ENCODE measurements at regions not wholly inside any gene's neighbourhood (a gene's known extent, or its start where the extent isn't known, plus 50 kb on each side); places are given as distances from the start of the nearest gene placed in this dataset.

DNA sequence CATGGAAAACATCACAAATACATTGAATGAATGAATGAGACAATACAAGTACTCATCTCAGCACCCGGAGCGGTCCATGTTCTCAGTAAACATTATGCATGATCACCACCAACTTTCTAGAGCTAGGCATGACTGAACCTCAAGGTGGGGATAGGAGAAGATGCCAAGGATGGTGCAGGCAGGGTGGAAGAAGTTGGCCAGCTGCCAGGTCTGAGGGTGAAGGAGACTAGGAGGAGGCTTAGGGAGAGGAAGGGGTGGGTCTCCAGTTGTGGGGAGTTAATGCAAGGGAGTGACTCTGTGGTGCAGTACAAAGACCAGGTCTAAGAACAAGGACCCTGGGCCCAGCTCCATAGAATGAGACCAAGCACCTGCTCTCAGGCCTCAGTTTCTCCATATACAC lies 91.7 kb downstream of the MATN1 start:
- WGBS = 98% methylated on average over 2 of the region's 2 CpGs
- Histone ChIP-seq H3K4me1 (ENCODE audit: control insufficient read depth in 2 of 2, insufficient read depth in 2 of 2, low read length in 2 of 2) (no peaks in the 10 kb centered on the region), H3K4me3 (ENCODE audit: low read length in 2 of 2) (no peak overlapping the region), H3K36me3 (ENCODE audit: control insufficient read depth in 2 of 2, insufficient read depth in 2 of 2, low read length in 1 of 2) (no peaks in the 10 kb centered on the region), H3K9me3 (ENCODE audit: control insufficient read depth in 2 of 2, insufficient read depth in 1 of 2, low read length in 1 of 2) (peaks cover 0 to 2% of the 10 kb centered on the region in 2 donors), H3K27me3 (ENCODE audit: control insufficient read depth in 2 of 2, insufficient read depth in 1 of 2, low read length in 1 of 2) (no peaks in the 10 kb centered on the region), H3K27ac (ENCODE audit: low read depth in 1 of 2, low read length in 1 of 2) (no peak overlapping the region)
- DNase-seq (ENCODE audit: low read depth in 6 of 9, low spot score in 9 of 9) = no peak

DNA sequence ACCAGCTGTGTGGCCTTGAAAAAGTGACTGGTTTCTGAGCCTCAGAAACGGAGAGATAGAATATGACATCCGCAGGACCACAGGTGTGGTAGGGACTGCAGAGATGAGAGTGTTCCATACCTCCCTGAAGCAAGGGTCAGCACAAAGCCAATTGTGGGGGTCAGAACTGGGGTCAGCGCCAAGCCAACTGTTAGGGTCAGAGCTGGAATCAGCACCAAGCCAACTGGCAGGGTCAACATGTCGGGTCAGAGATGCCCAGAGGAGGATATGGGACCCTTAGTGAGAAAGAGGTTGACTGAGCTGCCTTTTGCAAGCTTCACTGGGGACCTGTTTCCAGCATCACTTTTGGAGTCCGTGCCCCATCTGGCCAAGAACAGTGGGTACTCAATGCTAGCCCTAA lies 93.9 kb downstream of the MATN1 start:
- Histone ChIP-seq H3K36me3 (ENCODE audit: control insufficient read depth in 2 of 2, insufficient read depth in 2 of 2, low read length in 1 of 2) (no peaks in the 10 kb centered on the region), H3K27ac (ENCODE audit: low read depth in 1 of 2, low read length in 1 of 2) (no peak overlapping the region), H3K27me3 (ENCODE audit: control insufficient read depth in 2 of 2, insufficient read depth in 1 of 2, low read length in 1 of 2) (no peaks in the 10 kb centered on the region), H3K4me3 (ENCODE audit: low read length in 2 of 2) (no peak overlapping the region), H3K4me1 (ENCODE audit: control insufficient read depth in 2 of 2, insufficient read depth in 2 of 2, low read length in 2 of 2) (no peaks in the 10 kb centered on the region), H3K9me3 (ENCODE audit: control insufficient read depth in 2 of 2, insufficient read depth in 1 of 2, low read length in 1 of 2) (peaks cover 0 to 2% of the 10 kb centered on the region in 2 donors)
- WGBS = 90% methylated on average over 5 of the region's 5 CpGs
- no peak for DNase-seq (ENCODE audit: low read depth in 6 of 9, low spot score in 9 of 9)

DNA sequence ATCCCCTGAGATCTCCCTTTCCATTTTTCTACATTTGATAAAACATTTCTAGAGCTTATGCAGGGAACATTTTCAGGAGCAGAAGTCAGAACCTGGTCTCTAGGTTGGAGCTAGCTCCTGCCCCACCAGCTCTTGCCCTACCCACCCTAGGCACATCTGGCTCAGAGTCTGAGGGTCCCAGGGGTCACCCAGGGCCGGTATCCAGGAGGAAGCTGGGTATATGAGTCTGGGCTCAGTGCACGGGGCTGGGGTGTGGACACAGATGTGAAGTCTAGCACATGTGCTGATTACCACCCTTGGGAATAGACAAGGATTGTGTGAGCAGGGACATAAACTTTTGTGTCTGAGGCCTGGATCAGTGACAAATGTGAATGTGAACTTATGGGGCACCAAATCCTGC lies 95.4 kb downstream of the MATN1 start:
- H3K27me3 ChIP-seq (ENCODE audit: control insufficient read depth in 2 of 2, insufficient read depth in 1 of 2, low read length in 1 of 2) = no peaks in the 10 kb centered on the region
- DNase-seq (ENCODE audit: low read depth in 6 of 9, low spot score in 9 of 9) = no peak
- 88% methylated on average over 2 of the region's 2 CpGs for WGBS
- H3K9me3 ChIP-seq (ENCODE audit: control insufficient read depth in 2 of 2, insufficient read depth in 1 of 2, low read length in 1 of 2) = peaks cover 0 to 2% of the 10 kb centered on the region in 2 donors
- H3K36me3 ChIP-seq (ENCODE audit: control insufficient read depth in 2 of 2, insufficient read depth in 2 of 2, low read length in 1 of 2) = no peaks in the 10 kb centered on the region
- H3K27ac ChIP-seq (ENCODE audit: low read depth in 1 of 2, low read length in 1 of 2) = no peak overlapping the region
- no peak overlapping the region for H3K4me3 ChIP-seq (ENCODE audit: low read length in 2 of 2)
- no peaks in the 10 kb centered on the region for H3K4me1 ChIP-seq (ENCODE audit: control insufficient read depth in 2 of 2, insufficient read depth in 2 of 2, low read length in 2 of 2)

DNA sequence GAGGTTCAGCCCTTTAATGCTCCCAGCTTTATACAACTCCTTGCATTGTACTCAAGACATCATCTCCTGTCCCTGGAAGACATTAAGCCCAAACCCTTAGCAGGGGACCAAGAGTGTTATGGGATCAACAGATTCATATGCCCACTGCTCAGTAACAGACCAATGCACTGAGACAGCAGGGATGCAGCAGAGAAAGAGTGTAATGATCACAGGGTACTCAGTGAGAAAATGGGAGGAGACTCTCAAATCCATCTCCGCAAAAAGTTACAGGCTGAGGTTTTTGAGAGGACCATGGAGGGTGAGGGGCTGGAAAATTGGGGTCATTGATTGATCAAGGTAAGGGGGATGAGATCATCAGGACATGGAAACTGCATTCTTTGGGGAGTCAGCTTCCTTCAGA lies 96.2 kb downstream of the MATN1 start:
- Histone ChIP-seq H3K27ac (ENCODE audit: low read depth in 1 of 2, low read length in 1 of 2) (no peak overlapping the region), H3K36me3 (ENCODE audit: control insufficient read depth in 2 of 2, insufficient read depth in 2 of 2, low read length in 1 of 2) (no peaks in the 10 kb centered on the region), H3K27me3 (ENCODE audit: control insufficient read depth in 2 of 2, insufficient read depth in 1 of 2, low read length in 1 of 2) (no peaks in the 10 kb centered on the region), H3K9me3 (ENCODE audit: control insufficient read depth in 2 of 2, insufficient read depth in 1 of 2, low read length in 1 of 2) (peaks cover 0 to 2% of the 10 kb centered on the region in 2 donors), H3K4me1 (ENCODE audit: control insufficient read depth in 2 of 2, insufficient read depth in 2 of 2, low read length in 2 of 2) (no peaks in the 10 kb centered on the region), H3K4me3 (ENCODE audit: low read length in 2 of 2) (no peak overlapping the region)
- DNase-seq (ENCODE audit: low read depth in 6 of 9, low spot score in 9 of 9) = no peak
- WGBS = 98% methylated on average over 1 of the region's 1 CpG

DNA sequence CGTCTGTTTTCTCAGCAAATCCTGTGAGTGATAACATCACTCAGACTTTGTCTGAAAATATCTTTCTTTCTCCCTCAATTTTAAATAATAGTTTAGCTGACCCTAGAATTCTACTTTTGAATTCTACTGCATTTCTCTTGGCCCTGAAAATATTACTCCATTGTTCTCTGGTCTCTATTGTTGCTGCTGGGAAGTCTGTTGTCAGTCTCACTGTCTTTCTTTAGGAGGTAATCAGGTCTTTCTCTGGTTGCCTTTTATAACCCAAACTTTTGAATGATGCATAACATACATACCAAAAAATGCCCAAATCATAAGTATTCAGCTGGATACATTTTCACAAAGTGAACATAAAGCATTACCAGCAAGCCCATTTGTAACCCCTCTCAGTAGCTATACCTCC lies 100.0 kb downstream of the MATN1 start:
- H3K4me3 ChIP-seq (ENCODE audit: low read length in 2 of 2) = no peak overlapping the region
- H3K36me3 ChIP-seq (ENCODE audit: control insufficient read depth in 2 of 2, insufficient read depth in 2 of 2, low read length in 1 of 2) = no peaks in the 10 kb centered on the region
- no peaks in the 10 kb centered on the region for H3K27me3 ChIP-seq (ENCODE audit: control insufficient read depth in 2 of 2, insufficient read depth in 1 of 2, low read length in 1 of 2)
- peaks cover 0 to 1% of the 10 kb centered on the region in 2 donors for H3K9me3 ChIP-seq (ENCODE audit: control insufficient read depth in 2 of 2, insufficient read depth in 1 of 2, low read length in 1 of 2)
- no peak for DNase-seq (ENCODE audit: low read depth in 6 of 9, low spot score in 9 of 9)
- no peak overlapping the region for H3K27ac ChIP-seq (ENCODE audit: low read depth in 1 of 2, low read length in 1 of 2)
- no peaks in the 10 kb centered on the region for H3K4me1 ChIP-seq (ENCODE audit: control insufficient read depth in 2 of 2, insufficient read depth in 2 of 2, low read length in 2 of 2)
- 98% methylated on average over 1 of the region's 1 CpG for WGBS

DNA sequence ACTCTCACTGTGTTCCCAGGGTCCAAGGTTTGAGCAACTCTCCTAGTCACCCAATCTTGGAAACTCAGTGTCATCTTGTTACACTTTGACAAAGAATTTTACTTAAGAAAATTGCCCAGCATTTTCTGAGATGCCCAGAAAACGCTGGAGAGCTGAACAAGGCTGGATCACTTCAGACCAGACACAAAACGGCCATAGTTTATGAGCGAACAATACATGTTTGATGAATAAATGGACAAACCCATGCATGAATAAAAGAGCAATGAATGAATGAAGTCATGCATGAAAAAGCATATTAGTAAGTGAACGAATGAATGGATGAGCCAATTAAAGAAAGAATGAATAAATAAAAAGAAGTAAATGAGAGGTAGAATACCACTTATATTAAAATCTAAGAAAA lies 103.8 kb downstream of the MATN1 start:
- H3K4me1 ChIP-seq (ENCODE audit: control insufficient read depth in 2 of 2, insufficient read depth in 2 of 2, low read length in 2 of 2) = no peaks in the 10 kb centered on the region
- no peak for DNase-seq (ENCODE audit: low read depth in 6 of 9, low spot score in 9 of 9)
- WGBS = 83% methylated on average over 4 of the region's 4 CpGs
- no peaks in the 10 kb centered on the region for H3K36me3 ChIP-seq (ENCODE audit: control insufficient read depth in 2 of 2, insufficient read depth in 2 of 2, low read length in 1 of 2)
- no peak overlapping the region for H3K27ac ChIP-seq (ENCODE audit: low read depth in 1 of 2, low read length in 1 of 2)
- H3K27me3 ChIP-seq (ENCODE audit: control insufficient read depth in 2 of 2, insufficient read depth in 1 of 2, low read length in 1 of 2) = no peaks in the 10 kb centered on the region
- H3K4me3 ChIP-seq (ENCODE audit: low read length in 2 of 2) = no peak overlapping the region
- H3K9me3 ChIP-seq (ENCODE audit: control insufficient read depth in 2 of 2, insufficient read depth in 1 of 2, low read length in 1 of 2) = no peaks in the 10 kb centered on the region

DNA sequence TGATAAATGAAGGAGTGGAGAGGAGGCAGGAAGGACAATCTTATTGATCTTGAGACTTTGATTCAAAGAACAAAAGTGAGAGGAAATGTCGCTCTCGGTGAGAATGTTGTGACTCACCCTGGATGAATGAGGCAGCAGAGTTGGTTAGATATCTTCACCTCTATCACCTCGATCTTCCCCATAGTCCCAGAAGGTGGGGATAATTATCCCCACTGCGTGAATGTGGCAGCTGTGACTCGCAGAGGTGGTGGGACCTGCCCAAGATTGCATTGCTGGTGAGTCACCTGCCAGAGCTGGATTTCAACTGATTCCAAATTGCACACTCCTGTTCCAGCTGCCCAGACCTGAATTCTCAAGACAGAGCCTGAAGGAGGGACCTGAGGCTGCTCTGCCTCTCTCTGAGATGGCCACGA lies 105.0 kb downstream of the MATN1 start:
- Histone ChIP-seq H3K27me3 (ENCODE audit: control insufficient read depth in 2 of 2, insufficient read depth in 1 of 2, low read length in 1 of 2) (no peaks in the 10 kb centered on the region), H3K9me3 (ENCODE audit: control insufficient read depth in 2 of 2, insufficient read depth in 1 of 2, low read length in 1 of 2) (no peaks in the 10 kb centered on the region), H3K4me3 (ENCODE audit: low read length in 2 of 2) (no peak overlapping the region), H3K36me3 (ENCODE audit: control insufficient read depth in 2 of 2, insufficient read depth in 2 of 2, low read length in 1 of 2) (no peaks in the 10 kb centered on the region), H3K27ac (ENCODE audit: low read depth in 1 of 2, low read length in 1 of 2) (no peak overlapping the region), H3K4me1 (ENCODE audit: control insufficient read depth in 2 of 2, insufficient read depth in 2 of 2, low read length in 2 of 2) (no peaks in the 10 kb centered on the region)
- DNase-seq (ENCODE audit: low read depth in 6 of 9, low spot score in 9 of 9) = no peak
- 56% methylated on average over 6 of the region's 6 CpGs for WGBS

DNA sequence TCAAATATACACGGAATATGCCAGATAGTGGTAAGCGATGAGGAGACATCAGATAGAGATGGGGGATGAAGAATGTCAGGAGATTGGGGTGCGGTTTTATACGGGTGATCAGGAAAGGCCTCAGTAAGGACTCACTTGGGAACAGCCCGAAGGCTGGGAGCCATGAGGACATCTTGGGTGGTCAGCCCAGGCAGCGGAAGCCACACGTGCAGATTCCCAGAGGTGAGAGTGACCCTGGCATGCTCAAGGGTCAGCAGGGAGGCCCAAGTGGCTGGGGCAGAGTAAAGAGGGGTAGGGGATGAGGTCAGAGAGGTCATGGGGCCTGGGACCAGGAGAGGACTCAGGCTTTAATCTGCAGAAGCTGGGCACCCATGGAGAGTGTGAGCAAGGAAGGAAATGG lies 106.6 kb downstream of the MATN1 start:
- WGBS = 91% methylated on average over 7 of the region's 7 CpGs

DNA sequence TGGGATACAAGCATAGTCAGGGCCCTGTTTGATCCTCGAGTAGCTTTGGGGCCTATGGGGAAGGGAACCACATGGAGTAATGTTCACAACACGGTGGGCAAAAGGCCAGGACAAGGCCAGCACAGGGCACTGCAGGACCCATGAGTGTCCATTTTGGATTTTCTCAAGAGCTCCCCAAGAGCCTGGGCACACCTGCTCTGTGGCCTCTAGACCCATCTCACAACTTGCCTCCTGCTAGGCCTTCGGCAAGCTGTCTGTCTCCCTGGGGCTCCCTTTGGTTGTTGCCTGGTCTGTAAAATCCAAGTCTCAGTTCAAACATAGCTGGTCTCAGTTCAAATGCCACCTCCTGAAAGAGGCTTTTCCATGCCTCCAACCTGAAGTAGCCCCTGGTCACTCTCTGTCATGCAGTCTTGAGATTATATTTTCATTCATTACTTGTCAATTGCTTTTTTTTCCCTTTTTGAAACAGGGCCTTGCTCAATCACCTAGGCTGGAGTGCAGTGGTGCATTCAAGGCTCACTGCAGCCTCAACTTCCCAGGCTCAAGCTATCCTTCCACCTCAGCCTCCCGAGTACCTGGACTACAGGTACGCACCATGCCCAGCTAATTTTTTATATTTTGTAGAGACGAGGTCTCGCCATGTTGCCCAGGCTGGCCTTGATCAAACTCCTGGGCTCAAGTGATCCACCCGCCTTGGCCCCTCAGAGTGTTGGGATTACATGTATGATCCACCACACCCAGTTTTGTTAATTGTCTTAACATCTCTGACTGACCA lies 107.4 kb downstream of the MATN1 start:
- Histone ChIP-seq H3K36me3 (ENCODE audit: control insufficient read depth in 2 of 2, insufficient read depth in 2 of 2, low read length in 1 of 2) (no peaks in the 10 kb centered on the region), H3K4me3 (ENCODE audit: low read length in 2 of 2) (no peak overlapping the region), H3K27me3 (ENCODE audit: control insufficient read depth in 2 of 2, insufficient read depth in 1 of 2, low read length in 1 of 2) (no peaks in the 10 kb centered on the region), H3K27ac (ENCODE audit: low read depth in 1 of 2, low read length in 1 of 2) (no peak overlapping the region), H3K4me1 (ENCODE audit: control insufficient read depth in 2 of 2, insufficient read depth in 2 of 2, low read length in 2 of 2) (no peaks in the 10 kb centered on the region), H3K9me3 (ENCODE audit: control insufficient read depth in 2 of 2, insufficient read depth in 1 of 2, low read length in 1 of 2) (no peaks in the 10 kb centered on the region)
- 96% methylated on average over 8 of the region's 8 CpGs for WGBS
- DNase-seq (ENCODE audit: low read depth in 6 of 9, low spot score in 9 of 9) = no peak

More for the DNA sequence above, 106.6 kb downstream of the MATN1 start:
- Histone ChIP-seq H3K36me3 (ENCODE audit: control insufficient read depth in 2 of 2, insufficient read depth in 2 of 2, low read length in 1 of 2) (no peaks in the 10 kb centered on the region), H3K27me3 (ENCODE audit: control insufficient read depth in 2 of 2, insufficient read depth in 1 of 2, low read length in 1 of 2) (no peaks in the 10 kb centered on the region), H3K27ac (ENCODE audit: low read depth in 1 of 2, low read length in 1 of 2) (no peak overlapping the region), H3K4me3 (ENCODE audit: low read length in 2 of 2) (no peak overlapping the region), H3K9me3 (ENCODE audit: control insufficient read depth in 2 of 2, insufficient read depth in 1 of 2, low read length in 1 of 2) (no peaks in the 10 kb centered on the region), H3K4me1 (ENCODE audit: control insufficient read depth in 2 of 2, insufficient read depth in 2 of 2, low read length in 2 of 2) (no peaks in the 10 kb centered on the region)
- DNase-seq (ENCODE audit: low read depth in 6 of 9, low spot score in 9 of 9) = no peak
